Cardiac muscle cell (in vitro differentiated cells and primary cell): ENCODE measurements at regions not wholly inside any gene's neighbourhood (a gene's known extent, or its start where the extent isn't known, plus 50 kb on each side); places are given as distances from the start of the nearest gene placed in this dataset.

ENCODE experiments used
- DNase-seq, 2 donors: peaks; one replicate each; pipeline versions ENCODE4 v3.0.0 to v3.0.0-alpha.2; 2010 to 2017; ENCODE audit warnings: low read depth in 1 of 2, low spot score in 1 of 2
- H3K27ac ChIP-seq: fragments of 200-600 bp; sonication (generic); 2 replicates; pipeline ENCODE4 v1.5.1; 2016
- H3K27me3 ChIP-seq: fragments of 200-600 bp; sonication (generic); 2 replicates; pipeline ENCODE4 v1.6.0; 2016; ENCODE audit warnings: control low read depth
- H3K36me3 ChIP-seq: fragments of 200-600 bp; sonication (generic); 2 replicates; pipeline ENCODE4 v1.5.1; 2016; ENCODE audit warnings: control low read depth
- H3K4me1 ChIP-seq: fragments of 200-600 bp; sonication (generic); 2 replicates; pipeline ENCODE4 v1.8.1; 2017; ENCODE audit warnings: low read depth, mild to moderate bottlenecking, mixed run types
- H3K4me3 ChIP-seq: fragments of 200-600 bp; sonication (generic); 2 replicates; pipeline ENCODE4 v1.5.1; 2016; ENCODE audit warnings: mild to moderate bottlenecking
- H3K9me3 ChIP-seq: fragments of 200-600 bp; sonication (generic); 2 replicates; pipeline ENCODE4 v1.5.1; 2017; ENCODE audit warnings: low read depth, mild to moderate bottlenecking, control low read depth
- TF ChIP-seq, protein P1 (sequence below): IDR thresholded peaks from 2 replicates; pipeline ENCODE4 v1.5.1; 2012; ENCODE audit warnings: low read depth, mild to moderate bottlenecking, low read length

DNA sequence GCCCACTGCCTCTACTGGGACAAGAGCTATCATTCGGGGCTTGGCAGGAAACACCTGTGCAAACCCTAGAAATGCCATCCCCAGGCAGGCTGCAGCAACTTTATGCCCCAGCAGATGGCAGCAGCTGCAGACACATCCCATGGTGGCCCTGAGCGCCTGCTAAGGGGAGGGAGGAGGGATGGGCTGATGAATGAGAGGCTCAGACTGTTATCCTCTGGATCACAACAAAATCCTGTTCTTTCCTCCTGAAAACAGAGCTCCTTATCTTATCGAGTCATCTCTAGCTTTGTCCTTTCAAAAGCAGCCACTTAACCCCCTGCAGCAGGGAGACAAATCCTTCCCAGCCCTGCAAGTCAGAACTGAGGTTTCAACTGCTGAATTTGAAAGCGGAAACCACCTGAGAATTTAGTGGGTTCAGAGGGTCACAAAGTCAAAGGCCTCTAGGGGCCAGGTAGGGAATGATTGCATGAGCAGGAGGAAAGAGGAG is 90.6 kb upstream of the PROK2 start:
- TF ChIP-seq, protein P1, sequence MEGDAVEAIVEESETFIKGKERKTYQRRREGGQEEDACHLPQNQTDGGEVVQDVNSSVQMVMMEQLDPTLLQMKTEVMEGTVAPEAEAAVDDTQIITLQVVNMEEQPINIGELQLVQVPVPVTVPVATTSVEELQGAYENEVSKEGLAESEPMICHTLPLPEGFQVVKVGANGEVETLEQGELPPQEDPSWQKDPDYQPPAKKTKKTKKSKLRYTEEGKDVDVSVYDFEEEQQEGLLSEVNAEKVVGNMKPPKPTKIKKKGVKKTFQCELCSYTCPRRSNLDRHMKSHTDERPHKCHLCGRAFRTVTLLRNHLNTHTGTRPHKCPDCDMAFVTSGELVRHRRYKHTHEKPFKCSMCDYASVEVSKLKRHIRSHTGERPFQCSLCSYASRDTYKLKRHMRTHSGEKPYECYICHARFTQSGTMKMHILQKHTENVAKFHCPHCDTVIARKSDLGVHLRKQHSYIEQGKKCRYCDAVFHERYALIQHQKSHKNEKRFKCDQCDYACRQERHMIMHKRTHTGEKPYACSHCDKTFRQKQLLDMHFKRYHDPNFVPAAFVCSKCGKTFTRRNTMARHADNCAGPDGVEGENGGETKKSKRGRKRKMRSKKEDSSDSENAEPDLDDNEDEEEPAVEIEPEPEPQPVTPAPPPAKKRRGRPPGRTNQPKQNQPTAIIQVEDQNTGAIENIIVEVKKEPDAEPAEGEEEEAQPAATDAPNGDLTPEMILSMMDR, result peak; percentile 94
- Histone ChIP-seq H3K27me3 (peaks cover 39% of the 10 kb centered on the region), H3K27ac (no peak overlapping the region)

DNA sequence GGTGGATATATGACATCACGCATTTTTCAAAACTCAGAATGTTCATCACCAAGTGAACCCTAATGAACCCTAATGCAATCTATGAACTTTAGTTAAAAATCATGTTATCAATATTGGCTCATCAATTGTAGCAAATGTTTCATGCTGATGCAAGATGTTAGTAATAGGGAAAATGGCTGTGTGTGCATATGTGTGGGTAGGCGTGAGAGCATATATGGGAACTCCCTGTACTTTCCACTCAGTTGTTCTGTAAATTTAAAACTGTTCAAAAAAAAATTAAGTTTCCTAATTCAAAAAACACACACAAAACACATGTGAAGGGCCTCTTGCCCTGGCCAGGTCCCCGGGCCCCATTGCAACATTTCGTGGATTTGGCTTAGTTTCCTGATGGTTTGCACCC is 89.7 kb upstream of the PROK2 start:
- no peak overlapping the region for H3K27ac ChIP-seq
- H3K27me3 ChIP-seq, result peaks cover 34% of the 10 kb centered on the region
- no peaks in the 10 kb centered on the region for H3K36me3 ChIP-seq
- DNase-seq, result no peak
- no peaks in the 10 kb centered on the region for H3K4me1 ChIP-seq
- no peaks in the 10 kb centered on the region for H3K9me3 ChIP-seq
- no peak overlapping the region for H3K4me3 ChIP-seq
- TF ChIP-seq, protein P1, result no peak

More for the DNA sequence above, 90.6 kb upstream of the PROK2 start:
- DNase-seq, result peak; percentile 76 to 79
- no peaks in the 10 kb centered on the region for H3K4me1 ChIP-seq
- H3K4me3 ChIP-seq, result no peak overlapping the region
- H3K36me3 ChIP-seq, result no peaks in the 10 kb centered on the region
- no peaks in the 10 kb centered on the region for H3K9me3 ChIP-seq

DNA sequence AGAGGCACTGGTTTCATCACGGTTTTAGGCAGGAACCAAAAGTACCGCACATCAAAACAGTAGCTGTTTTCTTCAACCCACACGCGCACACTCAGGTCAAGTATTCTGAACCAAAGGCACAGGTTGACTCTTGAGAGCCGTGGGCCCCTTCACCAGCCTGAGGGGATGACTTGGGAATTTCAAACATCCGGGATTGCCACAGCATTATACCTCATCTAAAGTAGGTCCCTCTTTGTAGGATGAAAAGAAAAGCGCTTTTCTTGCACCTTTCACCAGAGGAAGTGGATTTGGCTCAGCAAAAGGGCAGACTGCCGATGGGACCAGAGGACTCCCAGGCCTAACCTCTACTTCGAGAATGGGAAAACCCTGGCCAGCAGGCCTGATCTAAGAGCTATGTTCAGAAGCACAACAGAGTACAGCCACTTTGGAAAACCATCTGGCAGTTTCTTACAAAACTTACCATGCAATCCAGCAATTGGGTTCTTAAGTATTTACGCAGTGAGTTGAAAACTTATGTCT is 88.2 kb upstream of the PROK2 start:
- Histone ChIP-seq H3K4me1 (no peaks in the 10 kb centered on the region), H3K4me3 (no peak overlapping the region), H3K27ac (no peak overlapping the region), H3K36me3 (no peaks in the 10 kb centered on the region), H3K9me3 (no peaks in the 10 kb centered on the region), H3K27me3 (peaks cover 23% of the 10 kb centered on the region)
- DNase-seq, result no peak
- TF ChIP-seq, protein P1, result no peak

DNA sequence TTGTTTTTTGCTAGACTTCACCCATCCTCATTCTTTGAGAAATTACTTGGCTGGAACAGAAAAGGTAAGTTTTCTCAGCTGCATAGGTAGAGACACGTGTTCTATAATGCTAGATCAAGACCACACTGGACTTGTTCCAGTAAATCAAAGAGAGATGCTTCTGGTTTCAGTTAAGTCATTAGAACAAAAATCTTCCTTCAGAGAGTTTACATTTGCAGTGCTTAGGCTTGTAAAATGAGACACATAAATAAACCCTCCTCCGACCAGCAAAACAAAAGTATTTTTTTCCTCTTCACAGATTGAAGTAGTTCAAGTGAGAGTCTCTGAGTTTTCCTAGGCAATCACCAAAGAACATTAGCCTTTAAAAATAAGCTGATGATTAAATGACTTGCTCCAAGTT is 87.3 kb upstream of the PROK2 start:
- Histone ChIP-seq H3K27ac (no peak overlapping the region), H3K4me1 (no peaks in the 10 kb centered on the region), H3K27me3 (peaks cover 23% of the 10 kb centered on the region), H3K36me3 (no peaks in the 10 kb centered on the region), H3K4me3 (no peak overlapping the region), H3K9me3 (no peaks in the 10 kb centered on the region)
- DNase-seq, result no peak
- TF ChIP-seq, protein P1, result no peak

DNA sequence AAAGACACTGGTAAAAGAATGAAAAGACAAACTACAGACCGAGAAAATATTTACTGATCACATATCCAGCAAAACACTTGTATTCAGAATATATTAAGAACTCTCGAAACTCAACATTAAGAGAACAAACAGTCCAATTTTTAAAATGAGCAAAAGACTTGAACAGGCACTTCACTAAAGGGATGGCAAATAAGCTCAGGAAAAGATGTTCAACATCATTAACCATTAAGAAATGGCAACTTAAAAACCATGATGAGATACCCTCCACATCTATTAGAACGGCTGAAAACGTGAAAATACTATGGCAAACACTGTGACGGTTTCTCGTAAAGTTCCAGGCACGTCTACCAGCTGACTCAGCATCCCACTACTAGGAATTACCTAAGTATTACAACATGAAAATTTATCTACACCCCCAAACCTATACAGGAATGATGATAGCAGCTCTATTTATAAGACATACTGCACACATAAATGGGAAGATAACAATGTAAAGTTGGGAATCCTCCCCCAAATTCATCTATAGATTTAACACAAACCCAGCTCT is 86.1 kb upstream of the PROK2 start:
- H3K4me3 ChIP-seq, result no peak overlapping the region
- H3K9me3 ChIP-seq, result no peaks in the 10 kb centered on the region
- no peak for DNase-seq
- no peaks in the 10 kb centered on the region for H3K36me3 ChIP-seq
- TF ChIP-seq, protein P1, result no peak
- H3K4me1 ChIP-seq, result no peaks in the 10 kb centered on the region
- H3K27ac ChIP-seq, result no peak overlapping the region
- peaks cover 20% of the 10 kb centered on the region for H3K27me3 ChIP-seq

DNA sequence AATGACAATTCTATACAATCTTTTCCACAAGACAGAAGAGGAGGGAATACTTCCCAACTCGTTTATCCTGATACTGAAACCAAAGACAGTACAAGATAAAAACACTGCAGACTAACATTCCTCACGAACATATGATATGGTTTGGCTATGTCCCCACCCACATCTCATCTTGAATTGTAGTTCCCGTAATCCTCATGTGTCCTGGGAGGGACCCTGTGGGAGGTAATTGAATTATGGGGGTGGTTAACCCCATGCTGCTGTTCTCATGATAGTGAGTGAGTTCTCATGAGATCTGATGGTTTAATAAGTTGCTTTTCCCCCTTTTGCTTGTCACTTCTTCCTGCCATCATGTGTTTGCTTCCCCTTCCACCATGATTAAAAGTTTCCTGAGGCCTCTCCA is 83.9 kb upstream of the PROK2 start:
- Histone ChIP-seq H3K36me3 (no peaks in the 10 kb centered on the region), H3K27ac (no peak overlapping the region), H3K27me3 (peaks cover 19% of the 10 kb centered on the region), H3K9me3 (no peaks in the 10 kb centered on the region), H3K4me3 (no peak overlapping the region), H3K4me1 (no peaks in the 10 kb centered on the region)
- TF ChIP-seq, protein P1, result no peak
- no peak for DNase-seq
